ENCODE measurements at regions not wholly inside any gene's neighbourhood (a gene's known extent, or its start where the extent isn't known, plus 50 kb on each side); places are given as distances from the start of the nearest gene placed in this dataset.

- TF ChIP-seq CTCF (IDR thresholded peaks at IDR 0.05 in 8 of 11, conservative IDR thresholded peaks at IDR 0.05 in 3 of 11) (no peak), POLR2A (IDR thresholded peaks at IDR 0.05) (no peak)
These were observed 1310.8 kb upstream of the AGA start for GRCh38 chr4:178752954-178753525.
